ENCODE measurements at regions not wholly inside any gene's neighbourhood (a gene's known extent, or its start where the extent isn't known, plus 50 kb on each side); places are given as distances from the start of the nearest gene placed in this dataset.

- no peak for TF ChIP-seq POLR2AphosphoS5 (IDR thresholded peaks at IDR 0.05; ENCODE audit: low read depth, low read length)
- no peak for TF ChIP-seq SIN3A (IDR thresholded peaks at IDR 0.05; ENCODE audit: borderline replicate concordance, insufficient read depth, low read length)
- no peak for TF ChIP-seq TAF1 (IDR thresholded peaks at IDR 0.05; ENCODE audit: borderline replicate concordance, insufficient read depth, low read length)
- no peak for TF ChIP-seq FOXP2 (optimal IDR thresholded peaks at IDR 0.05; ENCODE audit: borderline replicate concordance, extremely low read depth, extremely low read length, insufficient read depth)
- TF ChIP-seq REST (IDR thresholded peaks at IDR 0.05; ENCODE audit: insufficient read depth in 1 of 2, low read depth in 2 of 2, low read length in 2 of 2) = no peak
These were observed 211.2 kb downstream of the SMAD2 start for GRCh38 chr18:47719096-47719780.

- no peak for TF ChIP-seq REST (IDR thresholded peaks at IDR 0.05; ENCODE audit: insufficient read depth in 1 of 2, low read depth in 2 of 2, low read length in 2 of 2)
- no peak for TF ChIP-seq FOXP2 (optimal IDR thresholded peaks at IDR 0.05; ENCODE audit: borderline replicate concordance, extremely low read depth, extremely low read length, insufficient read depth)
- TF ChIP-seq POLR2AphosphoS5 (IDR thresholded peaks at IDR 0.05; ENCODE audit: low read depth, low read length) = no peak
- no peak for TF ChIP-seq SIN3A (IDR thresholded peaks at IDR 0.05; ENCODE audit: borderline replicate concordance, insufficient read depth, low read length)
- TF ChIP-seq TAF1 (IDR thresholded peaks at IDR 0.05; ENCODE audit: borderline replicate concordance, insufficient read depth, low read length) = no peak
These were observed 211.8 kb downstream of the SMAD2 start for GRCh38 chr18:47718646-47719045.

GRCh38 chr18:47717257-47717656 is 213.2 kb downstream of the SMAD2 start:
- TF ChIP-seq SIN3A (IDR thresholded peaks at IDR 0.05; ENCODE audit: borderline replicate concordance, insufficient read depth, low read length) = no peak
- TF ChIP-seq REST (IDR thresholded peaks at IDR 0.05; ENCODE audit: insufficient read depth in 1 of 2, low read depth in 2 of 2, low read length in 2 of 2) = no peak
- TF ChIP-seq TAF1 (IDR thresholded peaks at IDR 0.05; ENCODE audit: borderline replicate concordance, insufficient read depth, low read length) = no peak
- TF ChIP-seq FOXP2 (optimal IDR thresholded peaks at IDR 0.05; ENCODE audit: borderline replicate concordance, extremely low read depth, extremely low read length, insufficient read depth) = no peak
- no peak for TF ChIP-seq POLR2AphosphoS5 (IDR thresholded peaks at IDR 0.05; ENCODE audit: low read depth, low read length)

- no peak for TF ChIP-seq FOXP2 (optimal IDR thresholded peaks at IDR 0.05; ENCODE audit: borderline replicate concordance, extremely low read depth, extremely low read length, insufficient read depth)
- TF ChIP-seq REST (IDR thresholded peaks at IDR 0.05; ENCODE audit: insufficient read depth in 1 of 2, low read depth in 2 of 2, low read length in 2 of 2) = no peak
- TF ChIP-seq POLR2AphosphoS5 (IDR thresholded peaks at IDR 0.05; ENCODE audit: low read depth, low read length) = no peak
- no peak for TF ChIP-seq SIN3A (IDR thresholded peaks at IDR 0.05; ENCODE audit: borderline replicate concordance, insufficient read depth, low read length)
- TF ChIP-seq TAF1 (IDR thresholded peaks at IDR 0.05; ENCODE audit: borderline replicate concordance, insufficient read depth, low read length) = no peak
These were observed 213.8 kb downstream of the SMAD2 start for GRCh38 chr18:47716632-47717185.

All from PFSK-1 (cell line).